ENCODE measurements at regions not wholly inside any gene's neighbourhood (a gene's known extent, or its start where the extent isn't known, plus 50 kb on each side); places are given as distances from the start of the nearest gene placed in this dataset.

DNA sequence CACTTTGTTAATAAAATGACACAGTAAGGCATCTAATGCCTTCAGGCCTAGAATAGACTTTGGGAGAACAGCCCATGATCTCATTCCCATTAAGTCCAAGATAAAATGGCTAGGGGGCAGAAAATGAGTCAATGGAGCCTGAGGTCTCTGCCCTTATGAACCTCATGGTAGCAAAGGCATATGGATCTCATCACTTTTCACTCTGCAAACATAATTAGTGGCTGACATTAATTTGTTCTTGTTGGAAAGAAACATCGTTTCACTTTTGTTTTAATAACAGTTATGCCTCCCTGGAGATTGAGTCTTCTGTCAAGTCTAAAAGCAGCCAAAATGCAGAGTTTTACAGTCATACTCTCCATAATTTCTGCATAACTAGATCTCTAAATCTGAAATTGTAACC is 111.8 kb upstream of the API5 start:
- no peaks in the 10 kb centered on the region for H3K27me3 ChIP-seq (ENCODE audit: insufficient read depth, low read length, poor library complexity)
- no peaks in the 10 kb centered on the region for H3K4me1 ChIP-seq (ENCODE audit: control insufficient read depth, low read depth, low read length)
- DNase-seq, result no peak
- H3K79me2 ChIP-seq (ENCODE audit: control insufficient read depth, insufficient read depth, low read length), result no peaks in the 10 kb centered on the region
- no peak overlapping the region for H3K27ac ChIP-seq (ENCODE audit: low read depth, low read length)
- H2BK120ac ChIP-seq (ENCODE audit: low read depth, low read length), result no peak overlapping the region
- no peak overlapping the region for H3K18ac ChIP-seq (ENCODE audit: low read length)
- no peak overlapping the region for H3K23ac ChIP-seq (ENCODE audit: low read length)
- no peaks in the 10 kb centered on the region for H3K79me1 ChIP-seq (ENCODE audit: low read length)
- no peak overlapping the region for H4K8ac ChIP-seq (ENCODE audit: low read depth, low read length)
- no peaks in the 10 kb centered on the region for H3K36me3 ChIP-seq (ENCODE audit: control insufficient read depth, insufficient read depth, low read length)
- H2BK15ac ChIP-seq (replicated peaks; ENCODE audit: low read depth), result no peak overlapping the region
- no peak overlapping the region for H2AK5ac ChIP-seq (ENCODE audit: low read length)
- no peak overlapping the region for H4K5ac ChIP-seq (ENCODE audit: low read length)
- no peak overlapping the region for H3K9ac ChIP-seq (ENCODE audit: low read length)
- H3K4me3 ChIP-seq (ENCODE audit: low read length), result no peak overlapping the region
- no CpG with 5 or more reads among the region's 1 CpG for WGBS (ENCODE audit: extremely low coverage, insufficient coverage, low lambda C conversion rate)
- no peak overlapping the region for H3K4me2 ChIP-seq (ENCODE audit: low read length)
- no peak overlapping the region for H3K56ac ChIP-seq (ENCODE audit: low read length)
- H2BK5ac ChIP-seq (ENCODE audit: low read length), result no peak overlapping the region
- no peak overlapping the region for H3K4ac ChIP-seq (ENCODE audit: low read depth, low read length)

DNA sequence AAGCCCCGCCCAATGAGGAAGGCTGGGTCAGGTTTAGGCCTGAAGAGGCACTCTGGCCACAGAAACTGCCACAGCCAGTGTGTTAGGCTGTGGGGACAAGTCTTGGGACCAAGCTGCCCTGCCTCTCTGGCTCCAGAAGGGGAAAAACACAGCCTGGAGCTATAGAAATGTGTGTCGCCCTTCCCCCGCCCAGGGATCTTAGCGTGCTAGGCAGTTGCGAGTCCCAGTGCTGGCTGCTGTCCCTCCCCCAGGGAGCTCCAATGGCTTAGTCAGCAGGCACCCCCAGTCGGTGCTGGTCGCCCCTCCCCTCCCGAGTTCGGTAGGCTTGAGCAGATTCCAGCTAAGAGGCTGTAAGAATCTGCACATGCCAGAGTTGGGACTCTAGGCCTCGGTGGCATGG is 99.5 kb upstream of the API5 start:
- peak; percentile 52 for DNase-seq
- no peak overlapping the region for H3K4me3 ChIP-seq (ENCODE audit: low read length)

DNA sequence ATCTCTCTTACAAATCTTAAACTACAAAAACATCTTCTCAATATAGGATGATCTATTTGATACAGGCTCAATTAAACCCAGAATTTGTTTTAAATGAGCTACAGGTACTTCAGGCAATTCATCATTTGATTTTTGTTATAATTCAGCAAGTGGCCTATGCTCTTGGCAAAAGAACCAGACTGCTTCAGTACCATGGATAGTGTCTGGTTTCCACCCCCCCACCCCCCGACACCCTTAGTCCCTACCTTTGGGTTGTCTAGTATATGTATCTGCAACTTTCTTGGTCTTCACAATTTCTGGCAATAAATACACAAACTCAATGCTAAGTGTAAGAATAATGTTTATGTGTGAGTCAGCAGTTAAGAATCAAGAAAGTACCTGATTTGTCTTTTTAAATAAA is 97.3 kb upstream of the API5 start:
- Histone ChIP-seq H2BK120ac (ENCODE audit: low read depth, low read length) (no peak overlapping the region), H4K5ac (ENCODE audit: low read length) (no peak overlapping the region), H4K8ac (ENCODE audit: low read depth, low read length) (no peak overlapping the region), H3K79me1 (ENCODE audit: low read length) (no peaks in the 10 kb centered on the region), H3K4ac (ENCODE audit: low read depth, low read length) (no peak overlapping the region), H3K4me1 (ENCODE audit: control insufficient read depth, low read depth, low read length) (no peaks in the 10 kb centered on the region), H3K36me3 (ENCODE audit: control insufficient read depth, insufficient read depth, low read length) (no peaks in the 10 kb centered on the region), H3K18ac (ENCODE audit: low read length) (no peak overlapping the region), H3K4me3 (ENCODE audit: low read length) (no peak overlapping the region), H3K27ac (ENCODE audit: low read depth, low read length) (no peak overlapping the region), H2BK5ac (ENCODE audit: low read length) (no peak overlapping the region), H3K56ac (ENCODE audit: low read length) (no peak overlapping the region), H3K23ac (ENCODE audit: low read length) (no peak overlapping the region), H3K9ac (ENCODE audit: low read length) (no peak overlapping the region), H3K27me3 (ENCODE audit: insufficient read depth, low read length, poor library complexity) (no peaks in the 10 kb centered on the region), H3K79me2 (ENCODE audit: control insufficient read depth, insufficient read depth, low read length) (no peaks in the 10 kb centered on the region), H2BK15ac (replicated peaks; ENCODE audit: low read depth) (no peak overlapping the region), H2AK5ac (ENCODE audit: low read length) (no peak overlapping the region), H3K4me2 (ENCODE audit: low read length) (no peak overlapping the region)
- DNase-seq, result no peak
- no CpG with 5 or more reads among the region's 1 CpG for WGBS (ENCODE audit: extremely low coverage, insufficient coverage, low lambda C conversion rate)

More for the DNA sequence above, 99.5 kb upstream of the API5 start:
- Histone ChIP-seq H4K5ac (ENCODE audit: low read length) (no peak overlapping the region), H3K4me2 (ENCODE audit: low read length) (no peak overlapping the region), H3K79me1 (ENCODE audit: low read length) (no peaks in the 10 kb centered on the region), H3K4ac (ENCODE audit: low read depth, low read length) (no peak overlapping the region), H2BK15ac (replicated peaks; ENCODE audit: low read depth) (no peak overlapping the region), H3K18ac (ENCODE audit: low read length) (no peak overlapping the region), H2AK5ac (ENCODE audit: low read length) (no peak overlapping the region), H4K8ac (ENCODE audit: low read depth, low read length) (no peak overlapping the region), H3K9ac (ENCODE audit: low read length) (no peak overlapping the region), H3K56ac (ENCODE audit: low read length) (no peak overlapping the region), H2BK120ac (ENCODE audit: low read depth, low read length) (no peak overlapping the region), H2BK5ac (ENCODE audit: low read length) (no peak overlapping the region), H3K27ac (ENCODE audit: low read depth, low read length) (no peak overlapping the region), H3K36me3 (ENCODE audit: control insufficient read depth, insufficient read depth, low read length) (no peaks in the 10 kb centered on the region), H3K4me1 (ENCODE audit: control insufficient read depth, low read depth, low read length) (no peaks in the 10 kb centered on the region), H3K23ac (ENCODE audit: low read length) (no peak overlapping the region), H3K79me2 (ENCODE audit: control insufficient read depth, insufficient read depth, low read length) (no peaks in the 10 kb centered on the region), H3K27me3 (ENCODE audit: insufficient read depth, low read length, poor library complexity) (no peaks in the 10 kb centered on the region)
- no CpG with 5 or more reads among the region's 10 CpGs for WGBS (ENCODE audit: extremely low coverage, insufficient coverage, low lambda C conversion rate)

- H3K4me3 ChIP-seq (ENCODE audit: low read length), result no peak overlapping the region
- no peak overlapping the region for H2AK5ac ChIP-seq (ENCODE audit: low read length)
- no peaks in the 10 kb centered on the region for H3K79me1 ChIP-seq (ENCODE audit: low read length)
- no peaks in the 10 kb centered on the region for H3K36me3 ChIP-seq (ENCODE audit: control insufficient read depth, insufficient read depth, low read length)
- no peaks in the 10 kb centered on the region for H3K79me2 ChIP-seq (ENCODE audit: control insufficient read depth, insufficient read depth, low read length)
- no peak overlapping the region for H3K4me2 ChIP-seq (ENCODE audit: low read length)
- H3K18ac ChIP-seq (ENCODE audit: low read length), result no peak overlapping the region
- no CpG with 5 or more reads among the region's 7 CpGs for WGBS (ENCODE audit: extremely low coverage, insufficient coverage, low lambda C conversion rate)
- H2BK120ac ChIP-seq (ENCODE audit: low read depth, low read length), result no peak overlapping the region
- no peak overlapping the region for H3K9ac ChIP-seq (ENCODE audit: low read length)
- H3K4me1 ChIP-seq (ENCODE audit: control insufficient read depth, low read depth, low read length), result no peaks in the 10 kb centered on the region
- H3K27ac ChIP-seq (ENCODE audit: low read depth, low read length), result no peak overlapping the region
- no peak overlapping the region for H2BK15ac ChIP-seq (replicated peaks; ENCODE audit: low read depth)
- H2BK5ac ChIP-seq (ENCODE audit: low read length), result no peak overlapping the region
- H3K56ac ChIP-seq (ENCODE audit: low read length), result no peak overlapping the region
- H4K8ac ChIP-seq (ENCODE audit: low read depth, low read length), result no peak overlapping the region
- DNase-seq, result no peak
- no peak overlapping the region for H3K23ac ChIP-seq (ENCODE audit: low read length)
- H4K5ac ChIP-seq (ENCODE audit: low read length), result no peak overlapping the region
- H3K4ac ChIP-seq (ENCODE audit: low read depth, low read length), result no peak overlapping the region
- no peaks in the 10 kb centered on the region for H3K27me3 ChIP-seq (ENCODE audit: insufficient read depth, low read length, poor library complexity)
These were observed 93.9 kb upstream of the API5 start for GRCh38 chr11:43217849-43218248.

- Histone ChIP-seq H3K4me3 (ENCODE audit: low read length) (no peak overlapping the region), H3K4ac (ENCODE audit: low read depth, low read length) (no peak overlapping the region), H2BK5ac (ENCODE audit: low read length) (no peak overlapping the region), H3K18ac (ENCODE audit: low read length) (no peak overlapping the region), H2BK120ac (ENCODE audit: low read depth, low read length) (no peak overlapping the region), H4K5ac (ENCODE audit: low read length) (no peak overlapping the region), H2BK15ac (replicated peaks; ENCODE audit: low read depth) (no peak overlapping the region), H3K79me1 (ENCODE audit: low read length) (no peaks in the 10 kb centered on the region), H3K4me2 (ENCODE audit: low read length) (no peak overlapping the region), H4K8ac (ENCODE audit: low read depth, low read length) (no peak overlapping the region), H3K27me3 (ENCODE audit: insufficient read depth, low read length, poor library complexity) (no peaks in the 10 kb centered on the region), H3K56ac (ENCODE audit: low read length) (no peak overlapping the region), H2AK5ac (ENCODE audit: low read length) (no peak overlapping the region), H3K79me2 (ENCODE audit: control insufficient read depth, insufficient read depth, low read length) (no peaks in the 10 kb centered on the region), H3K9ac (ENCODE audit: low read length) (no peak overlapping the region), H3K36me3 (ENCODE audit: control insufficient read depth, insufficient read depth, low read length) (no peaks in the 10 kb centered on the region), H3K4me1 (ENCODE audit: control insufficient read depth, low read depth, low read length) (no peaks in the 10 kb centered on the region), H3K27ac (ENCODE audit: low read depth, low read length) (no peak overlapping the region), H3K23ac (ENCODE audit: low read length) (no peak overlapping the region)
- DNase-seq, result peak; percentile 42
These were observed 89.6 kb upstream of the API5 start for GRCh38 chr11:43222215-43222614.

GRCh38 chr11:43223026-43223425 is 88.8 kb upstream of the API5 start:
- Histone ChIP-seq H3K4me3 (ENCODE audit: low read length) (no peak overlapping the region), H4K5ac (ENCODE audit: low read length) (no peak overlapping the region), H3K4me1 (ENCODE audit: control insufficient read depth, low read depth, low read length) (no peaks in the 10 kb centered on the region), H3K36me3 (ENCODE audit: control insufficient read depth, insufficient read depth, low read length) (no peaks in the 10 kb centered on the region), H2BK120ac (ENCODE audit: low read depth, low read length) (no peak overlapping the region), H3K4ac (ENCODE audit: low read depth, low read length) (no peak overlapping the region), H3K27me3 (ENCODE audit: insufficient read depth, low read length, poor library complexity) (no peaks in the 10 kb centered on the region), H3K23ac (ENCODE audit: low read length) (no peak overlapping the region), H3K4me2 (ENCODE audit: low read length) (no peak overlapping the region), H4K8ac (ENCODE audit: low read depth, low read length) (no peak overlapping the region), H3K56ac (ENCODE audit: low read length) (no peak overlapping the region), H3K79me1 (ENCODE audit: low read length) (no peaks in the 10 kb centered on the region), H2BK15ac (replicated peaks; ENCODE audit: low read depth) (no peak overlapping the region), H3K18ac (ENCODE audit: low read length) (no peak overlapping the region), H2BK5ac (ENCODE audit: low read length) (no peak overlapping the region), H3K9ac (ENCODE audit: low read length) (no peak overlapping the region), H3K27ac (ENCODE audit: low read depth, low read length) (no peak overlapping the region), H3K79me2 (ENCODE audit: control insufficient read depth, insufficient read depth, low read length) (no peaks in the 10 kb centered on the region), H2AK5ac (ENCODE audit: low read length) (no peak overlapping the region)
- DNase-seq, result no peak
- no CpG with 5 or more reads among the region's 3 CpGs for WGBS (ENCODE audit: extremely low coverage, insufficient coverage, low lambda C conversion rate)
